ENCODE measurements at regions not wholly inside any gene's neighbourhood (a gene's known extent, or its start where the extent isn't known, plus 50 kb on each side); places are given as distances from the start of the nearest gene placed in this dataset.

DNA sequence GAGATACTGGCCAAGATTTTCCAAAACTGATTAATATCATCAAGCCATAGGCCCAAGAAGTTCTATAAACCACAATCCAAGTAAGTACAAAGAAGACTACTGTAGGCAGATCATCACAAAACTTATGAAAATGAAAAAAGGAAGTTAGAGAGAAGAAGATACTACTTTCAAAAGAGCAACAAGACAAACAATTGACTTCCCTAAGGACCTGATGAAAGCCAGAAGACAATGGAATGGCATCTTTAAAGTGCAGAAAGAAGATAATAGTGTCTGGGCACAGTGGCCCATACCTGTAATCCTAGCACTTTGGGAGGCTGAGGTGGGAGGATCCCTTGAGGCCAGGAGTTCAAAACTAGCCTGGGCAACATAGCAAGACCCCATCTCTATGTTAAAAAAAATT, 243.1 kb downstream of the PRDM2 start:
- TF ChIP-seq, protein P1, sequence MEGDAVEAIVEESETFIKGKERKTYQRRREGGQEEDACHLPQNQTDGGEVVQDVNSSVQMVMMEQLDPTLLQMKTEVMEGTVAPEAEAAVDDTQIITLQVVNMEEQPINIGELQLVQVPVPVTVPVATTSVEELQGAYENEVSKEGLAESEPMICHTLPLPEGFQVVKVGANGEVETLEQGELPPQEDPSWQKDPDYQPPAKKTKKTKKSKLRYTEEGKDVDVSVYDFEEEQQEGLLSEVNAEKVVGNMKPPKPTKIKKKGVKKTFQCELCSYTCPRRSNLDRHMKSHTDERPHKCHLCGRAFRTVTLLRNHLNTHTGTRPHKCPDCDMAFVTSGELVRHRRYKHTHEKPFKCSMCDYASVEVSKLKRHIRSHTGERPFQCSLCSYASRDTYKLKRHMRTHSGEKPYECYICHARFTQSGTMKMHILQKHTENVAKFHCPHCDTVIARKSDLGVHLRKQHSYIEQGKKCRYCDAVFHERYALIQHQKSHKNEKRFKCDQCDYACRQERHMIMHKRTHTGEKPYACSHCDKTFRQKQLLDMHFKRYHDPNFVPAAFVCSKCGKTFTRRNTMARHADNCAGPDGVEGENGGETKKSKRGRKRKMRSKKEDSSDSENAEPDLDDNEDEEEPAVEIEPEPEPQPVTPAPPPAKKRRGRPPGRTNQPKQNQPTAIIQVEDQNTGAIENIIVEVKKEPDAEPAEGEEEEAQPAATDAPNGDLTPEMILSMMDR (IDR thresholded peaks at IDR 0.05), result no peak
- no peak for TF ChIP-seq POLR2AphosphoS5 (IDR thresholded peaks at IDR 0.05)
